Testis (tissue), 2 donors: ENCODE measurements at regions not wholly inside any gene's neighbourhood (a gene's known extent, or its start where the extent isn't known, plus 50 kb on each side); places are given as distances from the start of the nearest gene placed in this dataset.
A peak's percentile ranks its signal among the peaks of the same experiment; 100 is the strongest.

Experiments
- DNase-seq: peaks from one replicate; pipeline ENCODE4 v3.0.0-alpha.2; 2019
- H3K27ac ChIP-seq, 2 donors: fragments of 200-600 bp; sonication (generic); one replicate each; pipeline ENCODE4 v1.5.1; 2019
- H3K27me3 ChIP-seq: fragments of 200-600 bp; sonication (generic); one replicate; pipeline ENCODE4 v1.5.1; 2019
- H3K36me3 ChIP-seq: fragments of 200-600 bp; sonication (generic); one replicate; pipeline ENCODE4 v1.5.1; 2017; ENCODE audit warnings: low read depth; ENCODE audit errors: missing control alignments
- H3K4me1 ChIP-seq: fragments of 200-600 bp; sonication (generic); one replicate; pipeline ENCODE4 v1.5.1; 2019
- H3K4me3 ChIP-seq, 2 donors: fragments of 200-600 bp; sonication (generic); one replicate each; pipeline ENCODE4 v1.5.1; 2017 to 2019
- H3K9me3 ChIP-seq: fragments of 200-600 bp; sonication (generic); one replicate; pipeline ENCODE4 v1.5.1; 2017
- POLR2A ChIP-seq: fragments of 450-650 bp; IDR thresholded peaks from one replicate; pipeline ENCODE4 v1.6.1; 2017; ENCODE audit warnings: antibody characterized with exemption, mild to moderate bottlenecking, moderate library complexity
- WGBS, 2 donors: methylation state at CpG; one replicate each; pipeline ENCODE4 v1.1.5; 2018; 5-methylcytosine and 5-hydroxymethylcytosine counted together
- intact Hi-C: fragments of 100-400 bp; cut with DNase I; formaldehyde crosslinking; loops from one replicate; pipeline ENCODE4 v1.15.1; 2023; ENCODE audit warnings: low total_unique reads
- TF ChIP-seq, protein P1 (sequence below), 3 experiments: fragments of 450-650 bp in 2 of 3; fragments of 200-600 bp in 1 of 3; sonication (generic) in 1 of 3; IDR thresholded peaks; one replicate each; pipeline ENCODE4 v1.5.1; 2016 to 2019; ENCODE audit warnings: antibody characterized with exemption in 3 of 3, mild to moderate bottlenecking in 2 of 3, moderate library complexity in 1 of 3

GRCh38 chr5:166370928-166371690 lies 1920.3 kb upstream of the WWC1 start:
- TF ChIP-seq, protein P1, sequence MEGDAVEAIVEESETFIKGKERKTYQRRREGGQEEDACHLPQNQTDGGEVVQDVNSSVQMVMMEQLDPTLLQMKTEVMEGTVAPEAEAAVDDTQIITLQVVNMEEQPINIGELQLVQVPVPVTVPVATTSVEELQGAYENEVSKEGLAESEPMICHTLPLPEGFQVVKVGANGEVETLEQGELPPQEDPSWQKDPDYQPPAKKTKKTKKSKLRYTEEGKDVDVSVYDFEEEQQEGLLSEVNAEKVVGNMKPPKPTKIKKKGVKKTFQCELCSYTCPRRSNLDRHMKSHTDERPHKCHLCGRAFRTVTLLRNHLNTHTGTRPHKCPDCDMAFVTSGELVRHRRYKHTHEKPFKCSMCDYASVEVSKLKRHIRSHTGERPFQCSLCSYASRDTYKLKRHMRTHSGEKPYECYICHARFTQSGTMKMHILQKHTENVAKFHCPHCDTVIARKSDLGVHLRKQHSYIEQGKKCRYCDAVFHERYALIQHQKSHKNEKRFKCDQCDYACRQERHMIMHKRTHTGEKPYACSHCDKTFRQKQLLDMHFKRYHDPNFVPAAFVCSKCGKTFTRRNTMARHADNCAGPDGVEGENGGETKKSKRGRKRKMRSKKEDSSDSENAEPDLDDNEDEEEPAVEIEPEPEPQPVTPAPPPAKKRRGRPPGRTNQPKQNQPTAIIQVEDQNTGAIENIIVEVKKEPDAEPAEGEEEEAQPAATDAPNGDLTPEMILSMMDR (IDR thresholded peaks at IDR 0.05): no peak
- no peak for TF ChIP-seq POLR2A
- 75 to 86% methylated on average over 6 of the region's 6 CpGs for WGBS, 2 donors
- H3K27ac ChIP-seq: no peak overlapping the region
- H3K4me1 ChIP-seq: no peaks in the 10 kb centered on the region
- peak overlapping the region in 1 of 2 donors; percentile 34 for H3K4me3 ChIP-seq
- DNase-seq: no peak
- H3K9me3 ChIP-seq: no peaks in the 10 kb centered on the region
- no peaks in the 10 kb centered on the region for H3K27me3 ChIP-seq
- H3K36me3 ChIP-seq: no peaks in the 10 kb centered on the region
- intact Hi-C loops: no loop called here

GRCh38 chr5:166373817-166374216 lies 1917.6 kb upstream of the WWC1 start:
- intact Hi-C loops: no loop called here
- TF ChIP-seq, protein P1 (IDR thresholded peaks at IDR 0.05): no peak
- no peak for TF ChIP-seq POLR2A
- DNase-seq: no peak
- H3K27me3 ChIP-seq: no peaks in the 10 kb centered on the region
- no peak overlapping the region for H3K4me3 ChIP-seq
- H3K4me1 ChIP-seq: no peaks in the 10 kb centered on the region
- H3K9me3 ChIP-seq: no peaks in the 10 kb centered on the region
- 82 to 85% methylated on average over 2 of the region's 2 CpGs for WGBS, 2 donors
- no peak overlapping the region for H3K27ac ChIP-seq
- H3K36me3 ChIP-seq: no peaks in the 10 kb centered on the region

DNA sequence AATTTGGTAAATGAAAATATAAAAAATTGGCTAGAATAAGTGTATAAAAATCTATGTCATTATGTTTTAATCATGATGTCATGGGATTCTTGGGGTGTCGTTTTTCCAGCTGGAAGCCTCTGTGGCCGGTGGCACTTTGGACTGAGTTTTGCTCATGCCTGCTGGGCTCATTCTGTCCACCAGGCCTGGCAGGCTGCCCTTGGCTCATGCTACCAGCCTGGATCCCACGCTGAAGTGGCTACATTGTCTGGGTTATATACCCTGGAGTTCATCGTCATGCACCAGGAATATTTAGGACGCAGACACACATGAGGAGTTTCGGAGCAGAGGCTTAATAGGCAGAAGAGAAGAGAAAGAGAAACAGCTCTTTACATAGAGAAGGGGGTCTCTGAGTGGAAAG lies 1913.7 kb upstream of the WWC1 start:
- no peak for TF ChIP-seq POLR2A
- TF ChIP-seq, protein P1 (IDR thresholded peaks at IDR 0.05): no peak
- intact Hi-C loops: no loop called here
- no peak overlapping the region for H3K4me3 ChIP-seq

DNA sequence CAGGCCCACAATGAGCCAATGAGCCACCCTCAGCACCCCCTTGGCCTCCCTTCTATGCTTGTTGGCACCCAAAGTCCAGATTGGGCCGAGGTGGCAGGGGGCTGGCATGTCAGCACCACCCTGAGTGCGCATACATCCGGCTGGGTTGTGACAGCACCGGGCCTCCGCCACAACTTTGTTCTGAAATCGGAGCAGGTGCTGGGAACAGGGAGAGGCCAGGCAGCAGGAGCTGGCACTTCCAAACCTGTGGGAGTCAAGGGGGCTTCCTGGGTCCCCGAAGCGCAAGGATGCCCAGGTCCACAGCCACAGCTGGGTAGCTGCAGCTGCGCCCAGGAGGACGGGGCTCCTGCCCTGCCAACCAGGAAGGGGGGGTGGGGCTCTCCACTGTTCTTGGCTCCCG lies 1911.9 kb upstream of the WWC1 start:
- Histone ChIP-seq H3K27me3 (no peaks in the 10 kb centered on the region), H3K4me3 (no peak overlapping the region), H3K36me3 (no peaks in the 10 kb centered on the region), H3K4me1 (no peaks in the 10 kb centered on the region), H3K9me3 (no peaks in the 10 kb centered on the region), H3K27ac (no peak overlapping the region)
- DNase-seq: no peak
- TF ChIP-seq, protein P1 (IDR thresholded peaks at IDR 0.05): no peak
- TF ChIP-seq POLR2A: no peak
- 86 to 98% methylated on average over 3 to 9 of the region's 11 CpGs for WGBS, 2 donors
- intact Hi-C loops: no loop called here

More for the DNA sequence above, 1913.7 kb upstream of the WWC1 start:
- no peaks in the 10 kb centered on the region for H3K9me3 ChIP-seq
- 65 to 73% methylated on average over 6 of the region's 6 CpGs for WGBS, 2 donors
- H3K27me3 ChIP-seq: no peaks in the 10 kb centered on the region
- no peaks in the 10 kb centered on the region for H3K36me3 ChIP-seq
- no peaks in the 10 kb centered on the region for H3K4me1 ChIP-seq
- no peak overlapping the region for H3K27ac ChIP-seq
- DNase-seq: peak; percentile 75

DNA sequence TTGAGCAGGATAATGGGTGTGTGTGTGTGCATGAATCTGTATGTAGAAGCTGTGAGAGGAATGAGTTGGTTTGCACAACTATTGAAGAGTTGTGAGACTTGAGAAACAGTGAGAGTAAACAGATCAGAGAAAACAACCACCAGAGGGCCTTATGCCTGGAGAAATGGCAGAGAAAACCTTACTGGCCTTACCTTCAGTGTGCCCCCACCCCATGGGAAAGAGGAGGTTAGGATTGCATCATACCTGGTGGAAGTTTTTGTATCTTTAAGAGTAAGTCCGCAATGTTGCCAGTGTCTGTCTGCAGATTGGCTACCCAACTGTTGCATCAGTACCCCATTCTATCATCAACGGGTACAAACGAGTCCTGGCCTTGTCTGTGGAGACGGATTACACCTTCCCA lies 1909.4 kb upstream of the WWC1 start:
- no peak overlapping the region for H3K27ac ChIP-seq
- TF ChIP-seq POLR2A: no peak
- TF ChIP-seq, protein P1 (IDR thresholded peaks at IDR 0.05): no peak
- no peaks in the 10 kb centered on the region for H3K27me3 ChIP-seq
- no peaks in the 10 kb centered on the region for H3K4me1 ChIP-seq
- no peak for DNase-seq
- no peak overlapping the region for H3K4me3 ChIP-seq
- no peaks in the 10 kb centered on the region for H3K36me3 ChIP-seq
- intact Hi-C loops: no loop called here
- H3K9me3 ChIP-seq: no peaks in the 10 kb centered on the region
- 53 to 66% methylated on average over 4 of the region's 4 CpGs for WGBS, 2 donors
